GM12874 (cell line): ENCODE measurements at regions not wholly inside any gene's neighbourhood (a gene's known extent, or its start where the extent isn't known, plus 50 kb on each side); places are given as distances from the start of the nearest gene placed in this dataset.

Source experiments
- TF ChIP-seq, protein P1 (sequence below): IDR thresholded peaks from 2 replicates; pipeline ENCODE4 v1.5.1; 2011; ENCODE audit warnings: low read depth, mild to moderate bottlenecking, control low read depth, low read length, moderate library complexity; ENCODE audit not compliant: insufficient read depth

DNA sequence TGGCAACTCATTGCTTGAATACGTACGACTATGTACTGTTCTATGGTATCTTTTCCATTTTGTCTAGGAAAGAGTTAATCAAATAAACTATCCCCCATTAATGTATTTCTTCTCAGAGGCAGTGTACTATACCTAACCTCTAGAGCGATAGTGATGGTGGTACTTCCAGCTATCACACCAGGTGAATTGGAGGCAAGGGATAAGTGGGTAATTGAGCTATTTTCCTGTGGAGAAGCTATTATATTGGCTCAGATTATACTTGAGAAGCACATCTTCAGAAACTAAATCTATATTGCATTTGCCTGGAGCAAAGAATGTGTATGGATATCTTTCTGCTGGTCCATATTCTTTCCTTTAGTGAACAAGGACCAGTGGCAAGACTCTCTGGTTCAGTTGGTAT, 430.7 kb upstream of the KHDRBS2 start:
- TF ChIP-seq, protein P1, sequence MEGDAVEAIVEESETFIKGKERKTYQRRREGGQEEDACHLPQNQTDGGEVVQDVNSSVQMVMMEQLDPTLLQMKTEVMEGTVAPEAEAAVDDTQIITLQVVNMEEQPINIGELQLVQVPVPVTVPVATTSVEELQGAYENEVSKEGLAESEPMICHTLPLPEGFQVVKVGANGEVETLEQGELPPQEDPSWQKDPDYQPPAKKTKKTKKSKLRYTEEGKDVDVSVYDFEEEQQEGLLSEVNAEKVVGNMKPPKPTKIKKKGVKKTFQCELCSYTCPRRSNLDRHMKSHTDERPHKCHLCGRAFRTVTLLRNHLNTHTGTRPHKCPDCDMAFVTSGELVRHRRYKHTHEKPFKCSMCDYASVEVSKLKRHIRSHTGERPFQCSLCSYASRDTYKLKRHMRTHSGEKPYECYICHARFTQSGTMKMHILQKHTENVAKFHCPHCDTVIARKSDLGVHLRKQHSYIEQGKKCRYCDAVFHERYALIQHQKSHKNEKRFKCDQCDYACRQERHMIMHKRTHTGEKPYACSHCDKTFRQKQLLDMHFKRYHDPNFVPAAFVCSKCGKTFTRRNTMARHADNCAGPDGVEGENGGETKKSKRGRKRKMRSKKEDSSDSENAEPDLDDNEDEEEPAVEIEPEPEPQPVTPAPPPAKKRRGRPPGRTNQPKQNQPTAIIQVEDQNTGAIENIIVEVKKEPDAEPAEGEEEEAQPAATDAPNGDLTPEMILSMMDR, result no peak

DNA sequence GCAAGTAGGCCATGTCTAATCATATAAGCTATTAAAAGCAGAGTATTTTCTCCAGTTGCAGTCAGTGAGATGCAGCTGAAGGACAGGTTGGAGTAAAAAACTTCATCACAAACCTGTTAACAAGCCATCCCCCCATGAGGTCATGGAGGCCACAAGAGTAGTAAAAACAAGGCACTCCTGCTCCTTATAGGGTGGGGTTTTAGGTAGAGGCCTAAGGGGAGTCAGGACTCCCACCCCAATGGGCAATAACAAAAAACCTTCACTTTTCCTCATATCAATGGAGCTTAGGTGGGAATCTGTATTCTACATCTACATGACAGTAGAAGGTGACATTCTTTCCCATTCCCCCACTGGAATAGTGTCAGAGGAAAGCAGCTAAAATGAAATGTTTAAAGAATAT, 428.1 kb upstream of the KHDRBS2 start:
- TF ChIP-seq, protein P1, result no peak

DNA sequence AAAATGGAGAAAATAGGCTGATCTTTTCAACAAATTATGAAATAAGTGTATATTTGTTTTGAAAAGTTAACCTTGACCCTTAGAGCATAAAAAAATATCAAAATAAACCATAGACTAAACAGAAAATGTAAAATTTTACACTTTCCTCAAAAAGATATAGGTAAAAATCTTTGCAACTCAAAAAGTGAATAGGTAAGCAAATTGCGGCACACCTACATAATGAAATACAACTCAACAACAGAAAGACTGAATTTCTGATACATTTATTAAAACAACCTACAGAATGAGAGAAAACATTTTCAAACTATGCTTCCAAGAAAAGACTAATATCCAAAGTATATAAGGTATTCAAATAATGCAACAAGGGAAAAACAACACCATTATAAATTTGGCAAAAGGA, 425.7 kb upstream of the KHDRBS2 start:
- TF ChIP-seq, protein P1, result no peak

DNA sequence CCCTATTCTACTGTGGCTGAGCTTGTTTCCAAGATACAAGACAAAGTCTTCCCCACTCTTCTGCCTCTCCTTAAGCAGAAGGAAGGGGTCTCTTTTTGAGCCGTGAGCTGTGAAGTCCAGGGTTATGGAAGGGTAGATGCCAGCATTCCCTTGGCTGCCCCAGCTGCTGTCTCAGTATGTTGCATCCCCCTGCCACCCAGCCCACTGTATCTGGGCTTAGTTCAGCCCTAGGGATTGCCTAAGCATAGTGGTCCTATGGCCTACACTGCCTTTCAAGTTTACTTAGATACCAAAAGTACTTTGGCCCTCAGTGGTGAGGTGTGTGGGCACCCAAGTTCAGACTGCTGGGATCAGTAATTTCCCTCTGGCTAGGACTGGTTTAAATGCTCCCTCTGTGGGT, 421.9 kb upstream of the KHDRBS2 start:
- TF ChIP-seq, protein P1, result no peak

DNA sequence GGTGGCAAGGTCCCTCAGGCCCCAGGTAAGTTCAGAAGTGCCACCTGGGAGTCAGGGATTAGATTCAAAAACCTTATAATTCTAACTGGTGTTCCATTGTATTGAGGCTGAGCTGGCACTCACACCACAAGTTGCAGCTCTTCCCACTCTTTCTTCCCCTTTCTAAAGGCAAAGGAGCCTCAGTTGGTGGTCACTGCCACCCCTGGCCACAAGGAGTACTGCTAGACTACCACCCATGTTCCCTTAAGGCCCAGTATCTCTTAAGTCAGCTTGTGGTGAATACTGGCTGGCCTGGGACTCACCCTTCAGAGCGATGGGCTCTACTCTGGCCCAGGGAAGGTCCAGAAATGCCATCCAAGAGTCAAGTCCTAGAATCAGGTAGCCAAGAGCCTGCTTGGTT, 421.1 kb upstream of the KHDRBS2 start:
- TF ChIP-seq, protein P1, result peak; percentile 12; the same call in 1 of the 2 replicates

DNA sequence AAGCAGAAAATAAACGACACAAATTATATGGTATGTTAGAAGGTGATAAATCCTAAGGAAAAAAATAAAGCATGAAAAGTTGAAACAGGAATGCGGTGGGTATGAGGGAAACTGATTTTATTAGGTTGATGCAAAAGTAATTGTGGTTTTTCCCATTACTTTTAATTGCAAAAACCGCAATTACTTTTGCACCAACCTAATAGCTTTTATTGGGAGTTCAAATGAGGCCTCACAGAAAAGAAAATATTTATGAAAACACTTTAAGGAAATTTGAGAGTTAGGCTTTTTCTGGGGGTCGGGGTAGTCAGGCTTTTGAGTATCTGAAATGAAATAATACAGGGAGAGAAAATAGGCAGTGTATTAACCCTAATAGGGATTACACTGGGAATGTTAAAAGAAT, 397.0 kb upstream of the KHDRBS2 start:
- TF ChIP-seq, protein P1, result no peak

DNA sequence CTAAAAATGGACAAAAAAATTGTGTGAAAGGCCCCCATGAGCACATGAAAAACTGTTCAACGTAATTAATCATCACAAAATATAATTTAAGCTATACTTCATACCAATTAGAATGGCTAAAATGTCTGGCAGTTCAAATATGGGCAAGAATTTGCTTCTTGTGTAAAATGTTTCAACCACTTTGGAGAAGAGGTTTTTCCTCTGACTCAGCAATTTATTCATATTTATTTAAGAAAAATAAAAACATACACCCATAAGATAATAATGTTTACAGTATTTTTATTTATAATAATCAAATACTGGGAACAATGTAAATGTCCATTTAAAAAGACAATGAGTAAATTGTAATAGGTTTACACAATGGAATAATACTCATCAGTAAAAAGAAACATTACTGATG, 395.1 kb upstream of the KHDRBS2 start:
- TF ChIP-seq, protein P1, result no peak

DNA sequence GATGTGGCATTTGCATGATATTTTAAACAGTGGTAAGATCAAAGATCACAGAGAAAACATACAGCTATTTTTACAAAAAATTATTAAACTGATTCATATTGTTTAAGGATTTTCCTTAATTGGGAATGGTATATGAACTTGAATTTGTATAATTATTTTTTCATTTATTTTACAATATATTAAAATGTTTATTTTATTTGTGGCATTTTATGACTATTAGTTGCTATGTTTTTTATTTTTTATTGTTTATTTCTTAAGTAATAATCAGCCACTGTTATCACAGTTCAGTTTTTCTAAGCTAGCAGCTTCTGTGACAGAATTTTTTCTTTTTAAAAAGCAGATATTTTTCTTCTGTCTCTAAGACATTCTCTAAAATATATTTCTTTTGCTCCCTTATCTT, 387.0 kb upstream of the KHDRBS2 start:
- TF ChIP-seq, protein P1, result no peak
